Fibroblast of skin of scalp (primary cell): ENCODE measurements at regions not wholly inside any gene's neighbourhood (a gene's known extent, or its start where the extent isn't known, plus 50 kb on each side); places are given as distances from the start of the nearest gene placed in this dataset.

ENCODE experiments used
- DNase-seq: peaks from one replicate; pipeline ENCODE4 v3.0.0-alpha.2; 2013

GRCh38 chr14:86035882-86036281, 505.9 kb downstream of the FLRT2 start:
- DNase-seq = peak; percentile 16

- DNase-seq = no peak
These were observed 498.0 kb downstream of the FLRT2 start for GRCh38 chr14:86027990-86028389.

- no peak for DNase-seq
These were observed 497.2 kb downstream of the FLRT2 start for GRCh38 chr14:86027144-86027543.

- peak; percentile 88 for DNase-seq
These were observed 492.2 kb downstream of the FLRT2 start for GRCh38 chr14:86022031-86022629.

- no peak for DNase-seq
These were observed 490.9 kb downstream of the FLRT2 start for GRCh38 chr14:86020841-86021240.

GRCh38 chr14:86015941-86016340, 486.0 kb downstream of the FLRT2 start:
- DNase-seq = peak; percentile 84

GRCh38 chr14:86015511-86015910, 485.6 kb downstream of the FLRT2 start:
- peak; percentile 11 for DNase-seq

- DNase-seq = peak; percentile 54
These were observed 483.7 kb downstream of the FLRT2 start for GRCh38 chr14:86013641-86014040.

GRCh38 chr14:86012461-86012860, 482.5 kb downstream of the FLRT2 start:
- no peak for DNase-seq

- peak; percentile 13 for DNase-seq
These were observed 474.1 kb downstream of the FLRT2 start for GRCh38 chr14:86003998-86004397.

- DNase-seq = no peak
These were observed 466.6 kb downstream of the FLRT2 start for GRCh38 chr14:85996551-85996950.

GRCh38 chr14:85991156-85991555, 461.2 kb downstream of the FLRT2 start:
- DNase-seq = peak; percentile 8

GRCh38 chr14:85987907-85988306, 458.0 kb downstream of the FLRT2 start:
- no peak for DNase-seq

GRCh38 chr14:85987292-85987691, 457.3 kb downstream of the FLRT2 start:
- DNase-seq = no peak

GRCh38 chr14:85978582-85979250, 448.8 kb downstream of the FLRT2 start:
- no peak for DNase-seq

GRCh38 chr14:85974602-85975001, 444.7 kb downstream of the FLRT2 start:
- DNase-seq = no peak

GRCh38 chr14:85963486-85963885, 433.5 kb downstream of the FLRT2 start:
- no peak for DNase-seq

GRCh38 chr14:85960756-85961155, 430.8 kb downstream of the FLRT2 start:
- no peak for DNase-seq

- no peak for DNase-seq
These were observed 429.1 kb downstream of the FLRT2 start for GRCh38 chr14:85959063-85959462.

- no peak for DNase-seq
These were observed 428.1 kb downstream of the FLRT2 start for GRCh38 chr14:85958069-85958468.

GRCh38 chr14:85953265-85953664, 423.3 kb downstream of the FLRT2 start:
- DNase-seq = no peak

- DNase-seq = no peak
These were observed 418.2 kb downstream of the FLRT2 start for GRCh38 chr14:85948153-85948552.

GRCh38 chr14:85947461-85948139, 417.7 kb downstream of the FLRT2 start:
- DNase-seq = no peak

GRCh38 chr14:85943192-85943591, 413.2 kb downstream of the FLRT2 start:
- no peak for DNase-seq
